Left lung (tissue), 4 donors: ENCODE measurements at regions not wholly inside any gene's neighbourhood (a gene's known extent, or its start where the extent isn't known, plus 50 kb on each side); places are given as distances from the start of the nearest gene placed in this dataset.

Source experiments
- ATAC-seq: fragments of 200-7000 bp; cut with Tn5 transposase; one replicate; pipeline ENCODE4 v1.9.1; 2020; ENCODE audit warnings: moderate library complexity
- DNase-seq, 4 donors: peaks; one replicate each; pipeline ENCODE4 v3.0.0-alpha.2; 2013 to 2020
- H3K27ac ChIP-seq, 2 donors: fragments of 200-600 bp; sonication (generic) in 1 of 2; one replicate each; pipeline versions ENCODE4 v1.5.0 to v1.8.0; 2020 to 2021
- H3K27me3 ChIP-seq, 2 donors: fragments of 200-600 bp; sonication (generic) in 1 of 2; one replicate each; pipeline versions ENCODE4 v1.5.0 to v1.8.0; 2020 to 2021
- H3K36me3 ChIP-seq, 2 donors: fragments of 200-600 bp; sonication (generic) in 1 of 2; one replicate each; pipeline versions ENCODE4 v1.5.0 to v1.8.0; 2020 to 2021
- H3K4me1 ChIP-seq, 2 donors: fragments of 200-600 bp; one replicate each; pipeline ENCODE4 v1.8.0; 2021
- H3K4me3 ChIP-seq, 2 donors: fragments of 200-600 bp; sonication (generic) in 1 of 2; one replicate each; pipeline versions ENCODE4 v1.5.0 to v1.8.0; 2020 to 2021; ENCODE audit warnings: mild to moderate bottlenecking in 1 of 2
- H3K9me3 ChIP-seq, 2 donors: fragments of 200-600 bp; sonication (generic) in 1 of 2; one replicate each; pipeline versions ENCODE4 v1.5.0 to v1.8.0; 2020 to 2021
- intact Hi-C, 2 donors: fragments of 100-400 bp; cut with DNase I; formaldehyde crosslinking; loops; one replicate each; pipeline versions ENCODE4 v1.11.2 to v1.14.2; 2022
- TF ChIP-seq, protein P1 (sequence below), 2 donors: fragments of 200-600 bp; sonication (generic) in 1 of 2; IDR thresholded peaks; one replicate each; pipeline versions ENCODE4 v1.5.0 to v1.8.0; 2021; ENCODE audit warnings: antibody characterized with exemption in 2 of 2
- donor health status: DM: no; HTN: yes; CAD: no.
- donor health status: DM: no; HTN: no; CAD: no.

DNA sequence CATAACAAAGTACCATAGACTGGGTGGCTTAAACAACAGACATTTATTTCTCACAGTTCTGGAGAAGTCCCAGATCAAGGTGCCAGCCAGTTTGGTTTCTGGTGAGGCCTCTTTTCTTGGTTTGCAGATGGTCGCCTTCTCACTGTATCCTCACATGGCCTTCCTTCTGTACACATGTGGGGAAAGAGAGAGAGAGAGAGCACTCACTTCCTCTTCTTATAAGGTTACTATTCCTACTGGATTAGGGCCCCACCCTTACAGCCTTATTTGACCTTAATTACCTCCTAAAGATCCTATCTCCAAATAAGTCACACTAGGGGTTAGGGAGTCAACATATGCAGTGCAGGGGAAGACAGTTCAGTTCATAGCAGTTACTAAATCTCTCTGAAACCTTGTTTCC lies 205.6 kb upstream of the GDNF start:
- ATAC-seq: no peak
- no peaks in the 10 kb centered on the region for H3K36me3 ChIP-seq
- H3K27me3 ChIP-seq: no peaks in the 10 kb centered on the region
- intact Hi-C loops: no loop called here
- H3K4me1 ChIP-seq: no peaks in the 10 kb centered on the region
- no peak overlapping the region for H3K4me3 ChIP-seq
- no peaks in the 10 kb centered on the region for H3K9me3 ChIP-seq
- DNase-seq: no peak
- TF ChIP-seq, protein P1, sequence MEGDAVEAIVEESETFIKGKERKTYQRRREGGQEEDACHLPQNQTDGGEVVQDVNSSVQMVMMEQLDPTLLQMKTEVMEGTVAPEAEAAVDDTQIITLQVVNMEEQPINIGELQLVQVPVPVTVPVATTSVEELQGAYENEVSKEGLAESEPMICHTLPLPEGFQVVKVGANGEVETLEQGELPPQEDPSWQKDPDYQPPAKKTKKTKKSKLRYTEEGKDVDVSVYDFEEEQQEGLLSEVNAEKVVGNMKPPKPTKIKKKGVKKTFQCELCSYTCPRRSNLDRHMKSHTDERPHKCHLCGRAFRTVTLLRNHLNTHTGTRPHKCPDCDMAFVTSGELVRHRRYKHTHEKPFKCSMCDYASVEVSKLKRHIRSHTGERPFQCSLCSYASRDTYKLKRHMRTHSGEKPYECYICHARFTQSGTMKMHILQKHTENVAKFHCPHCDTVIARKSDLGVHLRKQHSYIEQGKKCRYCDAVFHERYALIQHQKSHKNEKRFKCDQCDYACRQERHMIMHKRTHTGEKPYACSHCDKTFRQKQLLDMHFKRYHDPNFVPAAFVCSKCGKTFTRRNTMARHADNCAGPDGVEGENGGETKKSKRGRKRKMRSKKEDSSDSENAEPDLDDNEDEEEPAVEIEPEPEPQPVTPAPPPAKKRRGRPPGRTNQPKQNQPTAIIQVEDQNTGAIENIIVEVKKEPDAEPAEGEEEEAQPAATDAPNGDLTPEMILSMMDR (IDR thresholded peaks at IDR 0.05): no peak
- H3K27ac ChIP-seq: no peak overlapping the region

DNA sequence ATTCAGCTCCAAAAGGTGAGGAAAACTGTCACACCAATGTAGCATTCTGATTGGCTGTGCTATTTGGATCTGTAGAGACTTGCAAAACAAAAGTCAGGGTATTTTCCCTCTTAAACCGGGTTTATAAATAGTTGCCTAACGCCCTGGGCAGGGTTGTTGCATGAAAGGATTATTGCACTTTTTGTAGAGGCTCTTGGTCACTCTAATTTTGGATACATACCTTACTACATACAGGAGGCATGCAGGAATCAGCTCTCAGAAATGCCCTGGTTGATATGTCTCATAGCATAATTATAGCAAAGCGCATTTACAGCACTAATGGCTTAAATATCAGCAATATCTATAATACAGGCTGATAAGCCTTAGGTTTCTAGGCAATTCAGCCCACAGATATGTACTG lies 200.0 kb upstream of the GDNF start:
- Histone ChIP-seq H3K27me3 (no peaks in the 10 kb centered on the region), H3K4me1 (no peaks in the 10 kb centered on the region), H3K36me3 (no peaks in the 10 kb centered on the region), H3K9me3 (no peaks in the 10 kb centered on the region), H3K27ac (no peak overlapping the region), H3K4me3 (no peak overlapping the region)
- DNase-seq (no peak), ATAC-seq (no peak)
- TF ChIP-seq, protein P1 (IDR thresholded peaks at IDR 0.05): no peak
- intact Hi-C loops: no loop called here

DNA sequence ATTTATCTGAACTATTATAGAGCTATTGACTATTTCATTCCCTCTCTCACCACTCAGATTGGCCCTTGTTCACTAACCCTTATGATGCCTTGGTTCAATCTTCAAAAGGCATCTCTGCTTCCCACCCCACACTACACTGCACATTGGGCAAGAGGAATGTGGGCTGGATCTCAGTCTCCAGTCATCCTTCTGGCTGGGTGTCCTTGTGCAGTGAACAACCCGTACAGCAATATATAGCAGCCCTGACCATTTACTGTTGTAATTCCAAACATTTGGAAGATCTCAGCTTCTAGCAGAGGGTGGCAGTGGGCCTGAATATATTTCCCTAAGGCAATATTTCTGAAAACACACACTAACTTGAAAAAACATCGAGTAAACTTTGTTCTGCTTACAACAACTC lies 199.2 kb upstream of the GDNF start:
- Histone ChIP-seq H3K9me3 (no peaks in the 10 kb centered on the region), H3K4me1 (no peaks in the 10 kb centered on the region), H3K27me3 (no peaks in the 10 kb centered on the region), H3K4me3 (no peak overlapping the region), H3K27ac (no peak overlapping the region), H3K36me3 (no peaks in the 10 kb centered on the region)
- intact Hi-C loops: no loop called here
- no peak for ATAC-seq
- no peak for DNase-seq
- TF ChIP-seq, protein P1 (IDR thresholded peaks at IDR 0.05): no peak

DNA sequence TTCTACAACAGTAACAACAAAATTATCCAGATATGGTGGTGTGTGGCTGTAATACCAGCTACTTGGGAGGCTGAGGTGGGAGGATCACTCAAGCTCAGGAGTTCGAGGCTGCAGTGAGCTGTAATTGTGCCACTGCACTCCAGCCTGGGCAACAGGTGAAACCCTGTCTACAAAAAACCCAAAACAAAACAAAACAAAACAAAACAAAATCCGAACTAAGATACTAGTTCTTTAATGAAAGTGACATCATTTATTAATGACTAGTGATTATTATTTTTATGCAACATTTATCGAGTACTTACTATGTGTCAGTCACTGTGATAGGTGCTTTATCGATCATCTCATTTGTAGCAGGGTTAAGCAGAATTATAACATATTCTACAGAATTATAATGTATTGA lies 196.9 kb upstream of the GDNF start:
- Histone ChIP-seq H3K9me3 (no peaks in the 10 kb centered on the region), H3K4me1 (no peaks in the 10 kb centered on the region)
- intact Hi-C loops: no loop called here

DNA sequence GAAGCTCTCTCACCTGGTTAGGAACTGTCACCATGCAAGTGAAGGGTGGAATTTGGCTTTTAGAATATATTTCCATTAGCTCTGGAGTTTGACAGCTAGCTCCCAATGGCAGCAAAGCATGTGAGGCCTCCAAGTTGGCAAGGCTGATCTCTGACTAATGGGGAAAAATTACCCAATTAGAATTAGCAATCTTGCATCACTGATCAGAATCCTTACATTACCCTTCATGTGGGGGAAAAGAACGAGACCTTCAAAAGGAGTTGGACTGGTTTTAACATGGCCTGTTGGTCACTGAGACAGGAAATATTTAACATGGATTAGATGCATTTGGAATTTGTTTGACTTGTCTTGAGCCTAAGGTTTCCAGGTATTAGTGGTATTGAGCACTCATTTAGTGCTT lies 192.3 kb upstream of the GDNF start:
- intact Hi-C loops: no loop called here
- no peaks in the 10 kb centered on the region for H3K27me3 ChIP-seq
- no peak overlapping the region for H3K4me3 ChIP-seq
- no peaks in the 10 kb centered on the region for H3K36me3 ChIP-seq
- H3K4me1 ChIP-seq: no peaks in the 10 kb centered on the region
- no peak for ATAC-seq
- no peak for DNase-seq
- H3K27ac ChIP-seq: no peak overlapping the region
- H3K9me3 ChIP-seq: no peaks in the 10 kb centered on the region
- TF ChIP-seq, protein P1 (IDR thresholded peaks at IDR 0.05): no peak

More for the DNA sequence above, 196.9 kb upstream of the GDNF start:
- Histone ChIP-seq H3K27ac (no peak overlapping the region), H3K27me3 (no peaks in the 10 kb centered on the region), H3K36me3 (no peaks in the 10 kb centered on the region), H3K4me3 (no peak overlapping the region)
- DNase-seq (no peak), ATAC-seq (no peak)
- TF ChIP-seq, protein P1 (IDR thresholded peaks at IDR 0.05): no peak
